Activated CD8-positive, alpha-beta T cell treated with anti-CD3 and anti-CD28 coated beads for 36 hours (primary cell): ENCODE measurements at regions not wholly inside any gene's neighbourhood (a gene's known extent, or its start where the extent isn't known, plus 50 kb on each side); places are given as distances from the start of the nearest gene placed in this dataset.

ENCODE experiments used
- ATAC-seq: fragments of 200-7000 bp; cut with Tn5 transposase; one replicate; pipeline ENCODE4 v1.10.0; 2021; ENCODE audit warnings: mild to moderate bottlenecking, moderate library complexity
- CTCF ChIA-PET: fragments of 350-600 bp; sonication (Branson Sonifier 250); formaldehyde crosslinking; loops from one replicate; lab custom pipeline; 2021; ENCODE audit warnings: antibody characterized with exemption; lab: Charles Lee
- POLR2A ChIA-PET: fragments of 350-600 bp; sonication (Branson Sonifier 250); formaldehyde crosslinking; loops from one replicate; lab custom pipeline; 2021; ENCODE audit warnings: antibody characterized with exemption; lab: Charles Lee
- DNase-seq: peaks from one replicate; pipeline ENCODE4 v3.0.0-alpha.2; 2020
- H3K27ac Mint-ChIP-seq: one replicate; pipeline ENCODE4 v1.8.0; 2021; ENCODE audit warnings: mild to moderate bottlenecking, mixed read lengths
- H3K27me3 Mint-ChIP-seq: one replicate; pipeline ENCODE4 v1.8.0; 2021; ENCODE audit warnings: mixed read lengths
- H3K36me3 Mint-ChIP-seq: one replicate; pipeline ENCODE4 v1.8.0; 2021; ENCODE audit warnings: low read depth, mixed read lengths
- H3K4me1 Mint-ChIP-seq: one replicate; pipeline ENCODE4 v1.8.0; 2021; ENCODE audit warnings: low read depth, mixed read lengths
- H3K4me3 Mint-ChIP-seq: one replicate; pipeline ENCODE4 v1.8.0; 2021; ENCODE audit warnings: mild to moderate bottlenecking, moderate library complexity, mixed read lengths
- H3K9me3 Mint-ChIP-seq: one replicate; pipeline ENCODE4 v1.8.0; 2021; ENCODE audit warnings: mixed read lengths
- CTCF ChIP-seq: fragments of 200-600 bp; IDR thresholded peaks from one replicate; pipeline ENCODE4 v1.8.0; 2022; ENCODE audit warnings: antibody characterized with exemption, mild to moderate bottlenecking
- intact Hi-C: fragments of 100-400 bp; cut with micrococcal nuclease; formaldehyde crosslinking; loops from one replicate; pipeline ENCODE4 v1.10.0; 2022

- intact Hi-C loops = loop anchor here (10.0 kb wide), 1 partner anchor 629 kb away; no protein-coding TSS in a partner anchor
- TF ChIP-seq CTCF = no peak
- no peak overlapping the region for H3K27ac Mint-ChIP-seq
Measured at GRCh38 chr17:14923981-14924380, 341.1 kb downstream of the PMP22 start.

GRCh38 chr17:14922411-14922810 lies 342.7 kb downstream of the PMP22 start:
- DNase-seq (no peak), ATAC-seq (no peak)
- CTCF ChIA-PET = no interaction called here
- no peak for TF ChIP-seq CTCF
- H3K4me3 Mint-ChIP-seq = no peak overlapping the region
- POLR2A ChIA-PET = no interaction called here
- intact Hi-C loops = loop anchor here (10.0 kb wide), 1 partner anchor 628 kb away; no protein-coding TSS in a partner anchor
- H3K27ac Mint-ChIP-seq = no peak overlapping the region
- no peaks in the 10 kb centered on the region for H3K9me3 Mint-ChIP-seq
- no peaks in the 10 kb centered on the region for H3K36me3 Mint-ChIP-seq
- peaks cover 8% of the 10 kb centered on the region for H3K27me3 Mint-ChIP-seq
- H3K4me1 Mint-ChIP-seq = no peaks in the 10 kb centered on the region

More at GRCh38 chr17:14923981-14924380, 341.1 kb downstream of the PMP22 start:
- ChIA-PET POLR2A (no interaction called here), CTCF (no interaction called here)
- Mint-ChIP-seq H3K9me3 (no peaks in the 10 kb centered on the region), H3K36me3 (no peaks in the 10 kb centered on the region), H3K4me3 (no peak overlapping the region), H3K4me1 (no peaks in the 10 kb centered on the region), H3K27me3 (peaks cover 8% of the 10 kb centered on the region)
- DNase-seq (no peak), ATAC-seq (no peak)

- Mint-ChIP-seq H3K36me3 (no peaks in the 10 kb centered on the region), H3K9me3 (no peaks in the 10 kb centered on the region), H3K4me1 (no peaks in the 10 kb centered on the region), H3K27ac (no peak overlapping the region), H3K27me3 (peaks cover 8% of the 10 kb centered on the region), H3K4me3 (no peak overlapping the region)
- no peak for TF ChIP-seq CTCF
- intact Hi-C loops = loop anchor here (10.0 kb wide), 1 partner anchor 627 kb away; no protein-coding TSS in a partner anchor
- CTCF ChIA-PET = no interaction called here
- DNase-seq (no peak), ATAC-seq (no peak)
- POLR2A ChIA-PET = no interaction called here
Measured at GRCh38 chr17:14921936-14922335, 343.2 kb downstream of the PMP22 start.

- intact Hi-C loops = loop anchor here (10.0 kb wide), 1 partner anchor 625 kb away; no protein-coding TSS in a partner anchor
- ATAC-seq (no peak), DNase-seq (no peak)
- Mint-ChIP-seq H3K27me3 (peaks cover 3% of the 10 kb centered on the region), H3K36me3 (no peaks in the 10 kb centered on the region), H3K27ac (no peak overlapping the region), H3K4me3 (no peak overlapping the region), H3K9me3 (no peaks in the 10 kb centered on the region), H3K4me1 (no peaks in the 10 kb centered on the region)
- ChIA-PET POLR2A (no interaction called here), CTCF (interaction anchor here (1.1 kb wide), 1 partner anchor 8 kb away, joined by 3 read pairs; no protein-coding TSS in a partner anchor)
- no peak for TF ChIP-seq CTCF
Measured at GRCh38 chr17:14919631-14920213, 345.4 kb downstream of the PMP22 start.

GRCh38 chr17:14919094-14919493 lies 346.0 kb downstream of the PMP22 start:
- Mint-ChIP-seq H3K4me1 (no peaks in the 10 kb centered on the region), H3K9me3 (no peaks in the 10 kb centered on the region), H3K27ac (no peak overlapping the region), H3K27me3 (peaks cover 2% of the 10 kb centered on the region), H3K36me3 (no peaks in the 10 kb centered on the region), H3K4me3 (no peak overlapping the region)
- intact Hi-C loops = no loop called here
- ChIA-PET CTCF (interaction anchor here (1.1 kb wide), 1 partner anchor 8 kb away, joined by 3 read pairs; no protein-coding TSS in a partner anchor), POLR2A (no interaction called here)
- ATAC-seq (no peak), DNase-seq (no peak)
- TF ChIP-seq CTCF = no peak
